CD14-positive monocyte (primary cell): ENCODE measurements at regions not wholly inside any gene's neighbourhood (a gene's known extent, or its start where the extent isn't known, plus 50 kb on each side); places are given as distances from the start of the nearest gene placed in this dataset.

Experiments
- DNase-seq, 3 donors: peaks; one replicate each; pipeline ENCODE4 v3.0.0-alpha.2; 2011 to 2022
- H2AFZ ChIP-seq: 2 replicates; pipeline ENCODE4 v1.6.0; 2012; ENCODE audit warnings: mild to moderate bottlenecking, low read depth, low read length, inconsistent platforms; ENCODE audit not compliant: insufficient read depth, poor library complexity, severe bottlenecking
- H3K27ac ChIP-seq, 2 donors: 1 replicate in 1 of 2; 2 replicates in 1 of 2; pipeline ENCODE4 v1.5.1; 2012 to 2013; ENCODE audit warnings: low read length in 2 of 2, control low read depth in 1 of 2, inconsistent platforms in 1 of 2, low read depth in 1 of 2, mild to moderate bottlenecking in 1 of 2
- H3K27me3 ChIP-seq, 2 donors: one replicate each; pipeline versions ENCODE4 v1.6.0 to v1.6.1; 2011 to 2013; ENCODE audit warnings: low read length in 2 of 2; ENCODE audit not compliant: control insufficient read depth in 2 of 2, insufficient read depth in 2 of 2
- H3K36me3 ChIP-seq, 2 donors: replicated peaks in 1 of 2; 1 replicate in 1 of 2; 2 replicates in 1 of 2; pipeline versions ENCODE4 v1.5.1 to v1.6.1; 2012 to 2013; ENCODE audit warnings: low read length in 2 of 2, control low read depth in 1 of 2, inconsistent platforms in 1 of 2, mild to moderate bottlenecking in 1 of 2; ENCODE audit not compliant: insufficient read depth in 2 of 2, control insufficient read depth in 1 of 2
- H3K4me1 ChIP-seq, 2 donors: 1 replicate in 1 of 2; 2 replicates in 1 of 2; pipeline versions ENCODE4 v1.5.1 to v1.6.1; 2012 to 2013; ENCODE audit warnings: low read length in 2 of 2, control low read depth in 1 of 2, inconsistent platforms in 1 of 2, mild to moderate bottlenecking in 1 of 2, moderate library complexity in 1 of 2; ENCODE audit not compliant: insufficient read depth in 2 of 2, control insufficient read depth in 1 of 2
- H3K4me2 ChIP-seq: replicated peaks from 2 replicates; pipeline ENCODE3; 2012; ENCODE audit warnings: low read length, moderate library complexity, mild to moderate bottlenecking; ENCODE audit not compliant: poor library complexity, severe bottlenecking; ENCODE audit errors: extremely low read depth
- H3K4me3 ChIP-seq, 3 experiments: fragments of 200-600 bp in 1 of 3; sonication (generic) in 1 of 3; replicated peaks in 1 of 3; 1 replicate in 2 of 3; 2 replicates in 1 of 3; pipeline ENCODE4 v1.5.1; 2011 to 2013; ENCODE audit warnings: low read length in 3 of 3, mild to moderate bottlenecking in 3 of 3, control low read depth in 2 of 3, low read depth in 2 of 3, inconsistent platforms in 1 of 3, moderate library complexity in 1 of 3
- H3K79me2 ChIP-seq: 2 replicates; pipeline ENCODE4 v1.6.0; 2012; ENCODE audit warnings: mild to moderate bottlenecking, control low read depth, inconsistent platforms, low read length, moderate library complexity; ENCODE audit not compliant: insufficient read depth
- H3K9ac ChIP-seq: 2 replicates; pipeline ENCODE4 v1.6.0; 2017; ENCODE audit warnings: low read length, mild to moderate bottlenecking; ENCODE audit not compliant: insufficient read depth, poor library complexity, severe bottlenecking
- H3K9me3 ChIP-seq, 2 donors: replicated peaks in 1 of 2; 1 replicate in 1 of 2; 2 replicates in 1 of 2; pipeline versions ENCODE4 v1.5.1 to v1.6.1; 2012 to 2013; ENCODE audit warnings: low read length in 2 of 2, control low read depth in 1 of 2; ENCODE audit not compliant: control insufficient read depth in 1 of 2, insufficient read depth in 1 of 2
- H4K20me1 ChIP-seq: 2 replicates; pipeline ENCODE4 v1.6.0; 2012; ENCODE audit warnings: mild to moderate bottlenecking, low read length, control low read depth, moderate library complexity; ENCODE audit not compliant: insufficient read depth
- H3K27ac Mint-ChIP-seq, 7 donors: one replicate each; pipeline ENCODE4 v1.8.0; 2020; ENCODE audit warnings: mild to moderate bottlenecking in 7 of 7, mixed read lengths in 7 of 7, moderate library complexity in 6 of 7, inconsistent platforms in 2 of 7
- H3K27me3 Mint-ChIP-seq, 3 donors: one replicate each; pipeline ENCODE4 v1.8.0; 2021 to 2022; ENCODE audit warnings: low read depth in 3 of 3, mild to moderate bottlenecking in 3 of 3, mixed read lengths in 3 of 3, moderate library complexity in 3 of 3, inconsistent platforms in 1 of 3
- H3K36me3 Mint-ChIP-seq, 2 donors: one replicate each; pipeline ENCODE4 v1.8.0; 2020; ENCODE audit warnings: mixed read lengths in 2 of 2, inconsistent platforms in 1 of 2, mild to moderate bottlenecking in 1 of 2
- H3K4me1 Mint-ChIP-seq: one replicate; pipeline ENCODE4 v1.8.0; 2020; ENCODE audit warnings: mild to moderate bottlenecking, mixed read lengths
- H3K4me3 Mint-ChIP-seq, 2 donors: one replicate each; pipeline ENCODE4 v1.8.0; 2020; ENCODE audit warnings: mild to moderate bottlenecking in 2 of 2, mixed read lengths in 2 of 2, moderate library complexity in 1 of 2
- H3K9me3 Mint-ChIP-seq, 7 donors: one replicate each; pipeline ENCODE4 v1.8.0; 2020 to 2022; ENCODE audit warnings: mixed read lengths in 7 of 7, mild to moderate bottlenecking in 6 of 7, moderate library complexity in 6 of 7, inconsistent platforms in 2 of 7
- CTCF ChIP-seq: fragments of 200-600 bp; IDR thresholded peaks from one replicate; pipeline ENCODE4 v1.8.0; 2022; ENCODE audit warnings: antibody characterized with exemption, mild to moderate bottlenecking
- WGBS: methylation state at CpG from one replicate; pipeline ENCODE4 v1.1.5; 2013; ENCODE audit warnings: missing lambda C conversion rate; ENCODE audit not compliant: insufficient coverage; 5-methylcytosine and 5-hydroxymethylcytosine counted together
- intact Hi-C, 2 donors: fragments of 100-400 bp; cut with micrococcal nuclease; formaldehyde crosslinking; loops; one replicate each; pipeline versions ENCODE4 v1.15.0 to v1.15.1; 2023

- no peaks in the 10 kb centered on the region for H3K27me3 ChIP-seq
- no peaks in the 10 kb centered on the region for H4K20me1 ChIP-seq
- no peak overlapping the region for H3K4me2 ChIP-seq
- H2AFZ ChIP-seq: no peak overlapping the region
- no peaks in the 10 kb centered on the region for H3K4me1 ChIP-seq
- peaks cover 15 to 36% of the 10 kb centered on the region in 2 donors for H3K9me3 ChIP-seq
- H3K9ac ChIP-seq: no peak overlapping the region
- no peaks in the 10 kb centered on the region for H3K36me3 Mint-ChIP-seq
- no peak for TF ChIP-seq CTCF
- DNase-seq: no peak
- H3K4me1 Mint-ChIP-seq: no peaks in the 10 kb centered on the region
- H3K4me3 ChIP-seq: no peak overlapping the region
- H3K27me3 Mint-ChIP-seq: peaks cover 1 to 3% (median 2%) of the 10 kb centered on the region in 3 donors
- no peak overlapping the region for H3K27ac ChIP-seq
- no peak overlapping the region for H3K4me3 Mint-ChIP-seq
- H3K79me2 ChIP-seq: no peaks in the 10 kb centered on the region
- H3K36me3 ChIP-seq: no peaks in the 10 kb centered on the region
- intact Hi-C loops: no loop called here
- H3K9me3 Mint-ChIP-seq: peaks cover 13 to 37% (median 25%) of the 10 kb centered on the region in 7 donors
- H3K27ac Mint-ChIP-seq: no peak overlapping the region
- WGBS: 100% methylated on average over 2 of the region's 3 CpGs
Observed at GRCh38 chr2:234661175-234661574, 164.3 kb upstream of the ARL4C start.

DNA sequence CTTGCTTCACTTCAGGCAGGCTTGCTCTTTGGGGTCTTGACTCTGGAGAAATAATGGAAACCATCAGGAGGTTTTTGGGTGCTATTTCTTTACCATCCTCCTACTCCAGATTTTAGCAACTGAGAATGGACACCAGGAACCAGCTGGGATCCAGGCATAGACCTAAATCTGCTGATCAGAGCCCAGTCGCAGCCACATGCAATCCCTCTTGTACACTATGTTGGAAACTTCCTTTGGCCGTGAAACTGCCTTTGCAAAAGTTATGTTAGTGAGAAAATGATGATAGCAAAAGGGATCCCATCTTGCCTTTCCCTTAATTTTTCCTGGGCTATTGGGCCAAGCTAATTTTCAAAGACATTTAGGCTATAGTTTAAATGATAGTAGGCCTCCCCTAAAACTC lies 158.8 kb upstream of the ARL4C start:
- Mint-ChIP-seq H3K27me3 (no peaks in the 10 kb centered on the region), H3K9me3 (peaks cover 2 to 20% (median 6%) of the 10 kb centered on the region in 7 donors), H3K4me3 (no peak overlapping the region), H3K27ac (no peak overlapping the region), H3K4me1 (no peaks in the 10 kb centered on the region), H3K36me3 (no peaks in the 10 kb centered on the region)
- no peaks in the 10 kb centered on the region for H3K27me3 ChIP-seq
- H4K20me1 ChIP-seq: no peaks in the 10 kb centered on the region
- H3K4me2 ChIP-seq: no peak overlapping the region
- H3K4me3 ChIP-seq: no peak overlapping the region
- no peaks in the 10 kb centered on the region for H3K79me2 ChIP-seq
- no peak for TF ChIP-seq CTCF
- no peak overlapping the region for H2AFZ ChIP-seq
- no peaks in the 10 kb centered on the region for H3K36me3 ChIP-seq
- no peaks in the 10 kb centered on the region for H3K4me1 ChIP-seq
- no peak for DNase-seq
- H3K27ac ChIP-seq: no peak overlapping the region
- WGBS: no CpG with 5 or more reads among the region's 2 CpGs
- no peak overlapping the region for H3K9ac ChIP-seq
- intact Hi-C loops: no loop called here
- H3K9me3 ChIP-seq: peaks cover 0 to 14% of the 10 kb centered on the region in 2 donors
